Transverse colon (tissue), 4 donors: ENCODE measurements at regions not wholly inside any gene's neighbourhood (a gene's known extent, or its start where the extent isn't known, plus 50 kb on each side); places are given as distances from the start of the nearest gene placed in this dataset.
"Not testable (repeated sequence)": the region's sequence is repeated elsewhere in the genome, so short reads cannot be mapped to it uniquely, and the experiment has no call there.

ENCODE experiments used
- EP300 ChIP-seq: sonication (generic); formaldehyde crosslinking; IDR thresholded peaks from one replicate; pipeline ENCODE4 v1.6.1; 2017; ENCODE audit warnings: antibody characterized with exemption, low read depth
- POLR2A ChIP-seq: fragments of 450-650 bp; IDR thresholded peaks from one replicate; pipeline ENCODE4 v1.6.1; 2016; ENCODE audit warnings: antibody characterized with exemption, mild to moderate bottlenecking, moderate library complexity
- POLR2AphosphoS5 ChIP-seq, 3 donors: sonication (generic); formaldehyde crosslinking; IDR thresholded peaks; one replicate each; pipeline ENCODE4 v1.6.1; 2016; ENCODE audit warnings: antibody characterized with exemption in 3 of 3
- TF ChIP-seq, protein P1 (sequence below), 5 experiments: fragments of 200-600 bp in 3 of 5; fragments of 450-650 bp in 2 of 5; sonication (generic) in 3 of 5; IDR thresholded peaks; 1 replicate in 2 of 5; 2 replicates in 3 of 5; pipeline ENCODE4 v1.5.1; 2016 to 2017; ENCODE audit warnings: antibody characterized with exemption in 5 of 5, inconsistent platforms in 3 of 5, mild to moderate bottlenecking in 2 of 5, moderate library complexity in 1 of 5

GRCh38 chr14:49965068-49965651 lies 72.3 kb downstream of the ARF6 start:
- TF ChIP-seq, protein P1, sequence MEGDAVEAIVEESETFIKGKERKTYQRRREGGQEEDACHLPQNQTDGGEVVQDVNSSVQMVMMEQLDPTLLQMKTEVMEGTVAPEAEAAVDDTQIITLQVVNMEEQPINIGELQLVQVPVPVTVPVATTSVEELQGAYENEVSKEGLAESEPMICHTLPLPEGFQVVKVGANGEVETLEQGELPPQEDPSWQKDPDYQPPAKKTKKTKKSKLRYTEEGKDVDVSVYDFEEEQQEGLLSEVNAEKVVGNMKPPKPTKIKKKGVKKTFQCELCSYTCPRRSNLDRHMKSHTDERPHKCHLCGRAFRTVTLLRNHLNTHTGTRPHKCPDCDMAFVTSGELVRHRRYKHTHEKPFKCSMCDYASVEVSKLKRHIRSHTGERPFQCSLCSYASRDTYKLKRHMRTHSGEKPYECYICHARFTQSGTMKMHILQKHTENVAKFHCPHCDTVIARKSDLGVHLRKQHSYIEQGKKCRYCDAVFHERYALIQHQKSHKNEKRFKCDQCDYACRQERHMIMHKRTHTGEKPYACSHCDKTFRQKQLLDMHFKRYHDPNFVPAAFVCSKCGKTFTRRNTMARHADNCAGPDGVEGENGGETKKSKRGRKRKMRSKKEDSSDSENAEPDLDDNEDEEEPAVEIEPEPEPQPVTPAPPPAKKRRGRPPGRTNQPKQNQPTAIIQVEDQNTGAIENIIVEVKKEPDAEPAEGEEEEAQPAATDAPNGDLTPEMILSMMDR (IDR thresholded peaks at IDR 0.05): not testable (repeated sequence)
- TF ChIP-seq POLR2AphosphoS5 (IDR thresholded peaks at IDR 0.05): peak in 1 of 3 donors; percentile 33
- TF ChIP-seq POLR2A, EP300: not testable (repeated sequence)
